ENCODE measurements at regions not wholly inside any gene's neighbourhood (a gene's known extent, or its start where the extent isn't known, plus 50 kb on each side); places are given as distances from the start of the nearest gene placed in this dataset.

DNA sequence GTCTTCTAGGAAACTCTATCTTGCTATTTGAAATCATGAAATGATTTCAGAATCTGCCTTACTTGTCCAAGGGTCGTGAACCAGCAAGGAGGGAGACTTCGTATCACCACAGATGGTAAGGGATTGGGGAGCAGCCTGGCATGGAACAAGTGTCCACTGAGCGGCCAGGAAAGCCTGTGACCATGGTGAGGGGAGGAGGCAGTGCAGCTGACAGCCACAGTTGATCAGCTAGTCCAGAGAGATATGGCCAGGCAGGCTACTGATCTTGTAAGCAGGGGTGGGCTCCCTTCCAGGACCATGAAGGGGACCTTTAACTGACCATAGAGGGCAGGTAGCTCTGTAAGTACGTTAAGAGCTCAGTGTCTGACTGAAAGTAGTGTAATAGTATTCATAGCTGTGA lies 96.8 kb upstream of the TENT5A start:
- in situ Hi-C loops (cut with HindIII; ENCODE audit: low sequenced_read_pairs), result no loop called here
- DNase-seq (ENCODE audit: low spot score), result no peak

DNA sequence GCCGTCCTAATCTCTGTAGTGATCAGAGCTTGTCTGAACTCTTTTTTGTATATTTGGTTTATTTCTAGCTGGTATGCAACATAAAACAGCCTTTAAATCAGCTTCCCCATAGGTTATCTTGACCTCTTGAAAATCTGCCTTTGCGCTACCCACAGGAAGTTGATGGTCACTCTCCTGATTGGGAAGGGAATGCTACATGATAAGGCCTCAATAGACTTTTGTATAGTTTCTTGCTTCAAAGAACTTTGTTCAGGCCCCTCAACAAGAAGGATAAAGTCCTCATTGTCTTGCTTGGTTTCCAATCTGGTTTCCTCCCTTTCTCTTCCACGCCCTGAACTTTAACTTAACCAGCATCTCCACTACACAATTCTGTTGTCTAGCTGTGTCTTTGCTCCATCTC lies 95.4 kb upstream of the TENT5A start:
- DNase-seq (ENCODE audit: low spot score), result no peak
- in situ Hi-C loops (cut with HindIII; ENCODE audit: low sequenced_read_pairs), result no loop called here

DNA sequence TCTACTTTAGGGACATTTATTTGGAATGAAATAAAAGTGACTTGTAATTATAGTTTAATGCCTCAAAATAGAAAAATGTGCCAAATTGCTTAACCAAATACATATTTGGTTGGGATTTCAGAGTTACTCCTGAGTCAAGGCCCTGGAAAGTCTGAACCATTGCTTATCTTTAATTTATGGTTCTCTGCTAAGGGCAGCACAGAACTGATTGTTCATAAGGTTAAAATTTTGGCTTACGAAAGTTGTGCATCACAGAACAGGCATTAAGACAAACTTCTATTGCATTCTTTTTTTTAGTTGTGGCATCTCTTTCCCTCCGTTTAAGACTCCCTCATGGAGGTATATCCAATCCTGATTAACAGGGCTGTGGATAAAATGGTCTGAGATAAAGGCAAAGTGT lies 92.2 kb upstream of the TENT5A start:
- no peak for DNase-seq (ENCODE audit: low spot score)
- in situ Hi-C loops (cut with HindIII; ENCODE audit: low sequenced_read_pairs), result no loop called here

DNA sequence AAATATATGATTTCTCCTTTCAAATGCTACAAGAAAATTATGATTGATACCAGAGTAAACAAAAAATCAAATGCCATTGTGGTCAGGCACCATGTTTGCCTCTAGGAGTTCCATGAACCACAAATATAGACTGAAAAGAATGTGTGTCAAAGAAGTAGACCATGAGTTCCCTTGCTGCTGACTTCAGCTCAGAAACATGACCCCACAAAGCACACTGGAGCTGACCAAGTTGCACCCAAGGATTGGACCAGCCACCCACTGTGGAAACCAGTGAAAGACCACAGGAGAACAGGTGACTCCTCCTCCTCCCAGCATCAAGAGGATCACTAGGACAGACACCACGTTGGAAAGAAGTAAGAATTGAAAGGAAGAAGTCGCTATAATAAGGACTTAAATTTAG lies 90.8 kb upstream of the TENT5A start:
- in situ Hi-C loops (cut with HindIII; ENCODE audit: low sequenced_read_pairs), result no loop called here
- no peak for DNase-seq (ENCODE audit: low spot score)

DNA sequence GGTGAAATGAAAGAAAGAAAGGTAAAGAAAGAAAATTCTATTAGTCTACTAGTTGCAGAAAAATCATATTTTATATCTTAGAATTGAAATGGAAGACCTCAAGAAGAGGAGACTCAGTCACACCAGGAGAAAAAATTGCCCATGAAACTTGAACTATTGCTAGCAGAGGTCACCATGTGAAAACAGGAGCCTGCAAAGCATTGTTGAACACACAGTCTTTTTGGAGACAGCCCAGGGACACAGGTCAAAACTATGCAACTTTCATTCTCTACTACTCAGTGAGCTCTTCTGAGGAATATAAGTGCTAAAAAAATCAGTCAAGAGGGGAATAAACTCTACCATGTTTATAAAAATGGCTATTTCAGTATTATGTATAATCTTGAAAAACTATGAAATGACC lies 89.8 kb upstream of the TENT5A start:
- in situ Hi-C loops (cut with HindIII; ENCODE audit: low sequenced_read_pairs), result no loop called here
- no peak for DNase-seq (ENCODE audit: low spot score)

DNA sequence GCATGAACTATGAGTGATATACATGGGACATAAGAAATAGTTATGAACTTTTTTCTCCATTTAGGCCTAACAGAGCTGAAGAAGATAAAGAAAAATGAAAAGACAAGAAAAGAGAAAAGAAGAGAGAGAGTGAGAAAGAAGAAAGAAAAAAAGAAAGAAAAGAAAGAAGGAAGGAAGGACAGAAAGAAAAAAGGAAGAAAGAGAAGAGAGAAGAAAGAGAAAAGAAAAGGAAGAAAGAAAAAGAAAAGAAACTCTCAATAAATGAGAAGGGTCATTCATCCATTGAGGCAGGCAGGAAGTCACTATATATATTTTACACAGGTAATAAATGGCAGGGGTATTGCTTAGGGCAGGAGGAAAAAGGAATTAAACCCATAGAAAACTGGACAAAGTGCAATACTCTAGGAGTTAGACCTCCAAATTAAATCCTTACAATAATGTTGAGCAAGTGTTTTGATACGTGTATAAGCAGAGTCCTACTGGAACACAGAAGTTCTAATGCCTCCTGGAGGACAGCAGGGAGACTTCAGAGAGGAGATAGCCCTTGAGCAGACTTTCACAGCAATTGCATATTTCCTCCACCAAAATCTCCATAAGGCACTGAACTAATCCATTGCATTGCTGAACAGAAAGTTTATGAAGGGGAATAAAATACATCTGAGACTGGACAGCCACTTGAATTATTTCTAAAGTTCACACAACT lies 86.4 kb upstream of the TENT5A start:
- DNase-seq (ENCODE audit: low spot score), result no peak
- in situ Hi-C loops (cut with HindIII; ENCODE audit: low sequenced_read_pairs), result no loop called here

DNA sequence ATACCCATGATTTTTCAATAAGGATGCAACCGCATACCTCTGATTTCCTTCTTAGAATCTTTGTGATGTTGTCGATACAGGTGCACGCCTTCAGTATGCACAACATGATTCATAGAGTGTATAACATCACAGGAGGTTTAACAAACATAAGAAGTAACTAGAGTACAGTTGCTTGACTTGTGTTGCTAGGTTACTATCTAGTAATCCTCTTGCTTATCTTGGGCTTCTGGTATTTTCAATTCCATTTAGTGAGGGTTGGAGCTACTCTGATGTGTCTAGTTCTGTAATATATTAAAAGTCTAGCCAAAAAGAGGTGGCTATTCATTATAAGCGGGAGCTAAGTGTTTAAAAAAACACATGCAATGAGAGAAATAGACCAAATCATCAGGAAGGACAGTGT lies 85.5 kb upstream of the TENT5A start:
- DNase-seq (ENCODE audit: low spot score), result no peak
- in situ Hi-C loops (cut with HindIII; ENCODE audit: low sequenced_read_pairs), result no loop called here

DNA sequence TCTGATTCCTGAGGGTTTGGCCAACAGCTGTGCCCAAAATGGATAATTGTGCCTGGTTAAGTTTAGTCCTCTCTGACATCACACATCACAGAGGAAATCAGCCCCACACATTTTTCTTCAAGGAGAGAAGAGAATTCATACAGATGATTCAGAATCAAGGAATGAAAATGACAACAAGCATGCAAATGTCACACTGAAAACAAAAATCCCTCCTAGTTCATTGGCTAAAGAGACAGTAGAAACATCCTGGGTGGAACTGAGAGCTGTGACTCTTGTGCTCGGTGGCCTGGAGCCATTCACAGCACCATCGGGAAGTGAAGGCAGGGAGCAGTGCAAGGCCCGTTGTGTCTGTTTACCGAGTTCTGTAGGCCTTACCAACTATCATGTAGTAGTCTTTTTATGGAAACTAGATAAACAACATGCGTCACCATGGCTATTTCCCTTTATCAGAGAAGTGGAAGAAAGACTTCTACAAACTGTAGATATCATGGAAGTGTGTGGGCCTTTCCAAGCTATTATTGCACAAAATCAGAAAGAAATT lies 81.7 kb upstream of the TENT5A start:
- DNase-seq (ENCODE audit: low spot score), result no peak
- in situ Hi-C loops (cut with HindIII; ENCODE audit: low sequenced_read_pairs), result no loop called here

DNA sequence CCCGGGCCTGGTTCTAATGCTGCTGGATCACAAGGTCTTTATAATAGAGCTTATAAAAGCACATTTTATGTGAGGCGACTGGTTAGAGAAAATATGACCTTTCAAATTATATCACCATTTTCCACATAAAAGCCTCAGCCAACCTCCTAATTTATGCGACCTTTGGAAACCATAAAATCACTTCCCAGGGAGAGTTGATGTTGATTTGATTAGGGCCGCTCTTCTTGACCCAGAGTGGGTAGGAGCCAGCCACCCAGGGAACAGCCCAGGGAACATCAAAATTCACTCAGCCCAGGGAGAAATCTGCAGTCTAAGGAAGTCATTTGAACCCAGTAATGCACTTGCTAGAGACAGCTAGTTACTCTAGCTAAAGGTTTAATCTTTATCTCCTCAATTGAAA lies 79.8 kb upstream of the TENT5A start:
- DNase-seq (ENCODE audit: low spot score), result no peak
- in situ Hi-C loops (cut with HindIII; ENCODE audit: low sequenced_read_pairs), result no loop called here

DNA sequence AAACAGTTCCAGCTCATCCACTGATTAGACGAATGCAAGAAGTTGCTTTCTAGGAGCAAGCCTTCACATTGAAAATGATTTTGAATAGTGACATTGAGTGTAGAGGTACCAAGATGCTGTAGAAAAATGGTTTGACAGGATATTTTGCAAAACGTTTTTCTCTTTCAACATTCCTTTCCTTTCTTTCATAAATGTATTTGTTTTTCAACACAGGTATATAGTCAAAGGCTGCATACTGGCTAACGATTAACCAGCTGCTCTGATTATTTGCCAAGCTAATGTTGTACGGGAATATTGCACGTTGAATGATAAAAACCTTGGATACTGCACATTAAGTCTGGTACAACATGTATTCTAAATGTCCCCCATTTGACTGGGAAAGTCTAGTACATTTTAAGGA lies 78.8 kb upstream of the TENT5A start:
- in situ Hi-C loops (cut with HindIII; ENCODE audit: low sequenced_read_pairs), result no loop called here
- no peak for DNase-seq (ENCODE audit: low spot score)

DNA sequence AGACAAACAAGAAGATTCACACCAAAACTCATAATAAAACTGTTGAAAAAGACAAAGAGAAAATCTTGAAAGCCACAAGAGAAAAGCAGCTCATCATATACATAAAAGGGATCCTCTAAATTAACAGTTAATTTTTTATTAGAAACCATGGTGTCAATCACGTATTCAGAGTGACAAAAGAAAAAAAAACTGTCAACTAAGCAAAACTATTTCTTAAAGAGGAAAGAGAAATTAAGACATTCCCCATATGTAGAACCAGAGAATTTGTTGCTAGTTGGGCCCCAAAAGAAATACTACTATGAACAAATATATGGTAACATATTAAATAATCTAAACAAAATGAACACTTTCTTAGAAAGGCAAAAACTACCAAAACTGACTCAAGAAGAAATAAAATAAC lies 74.3 kb upstream of the TENT5A start:
- DNase-seq (ENCODE audit: low spot score), result no peak
- in situ Hi-C loops (cut with HindIII; ENCODE audit: low sequenced_read_pairs), result no loop called here

DNA sequence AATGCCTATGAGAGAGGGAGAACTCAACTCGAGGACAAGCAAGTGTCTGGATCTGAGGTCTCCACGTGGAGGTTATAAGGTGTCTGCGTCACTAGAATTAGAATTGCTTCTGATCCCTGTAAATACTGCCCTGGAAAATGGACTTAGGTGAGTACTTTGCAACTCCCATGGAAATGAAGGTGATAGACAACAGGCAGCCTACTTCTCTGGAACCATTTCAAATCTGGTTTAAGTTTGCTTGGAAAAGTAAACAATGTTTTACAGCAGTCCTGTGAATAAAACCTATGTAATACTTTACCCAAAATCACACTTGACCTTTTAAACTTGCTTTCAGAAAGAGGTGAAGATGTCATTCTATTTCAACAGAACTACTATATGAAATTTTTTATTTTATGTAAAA lies 70.1 kb upstream of the TENT5A start:
- DNase-seq (ENCODE audit: low spot score), result no peak
- in situ Hi-C loops (cut with HindIII; ENCODE audit: low sequenced_read_pairs), result no loop called here

DNA sequence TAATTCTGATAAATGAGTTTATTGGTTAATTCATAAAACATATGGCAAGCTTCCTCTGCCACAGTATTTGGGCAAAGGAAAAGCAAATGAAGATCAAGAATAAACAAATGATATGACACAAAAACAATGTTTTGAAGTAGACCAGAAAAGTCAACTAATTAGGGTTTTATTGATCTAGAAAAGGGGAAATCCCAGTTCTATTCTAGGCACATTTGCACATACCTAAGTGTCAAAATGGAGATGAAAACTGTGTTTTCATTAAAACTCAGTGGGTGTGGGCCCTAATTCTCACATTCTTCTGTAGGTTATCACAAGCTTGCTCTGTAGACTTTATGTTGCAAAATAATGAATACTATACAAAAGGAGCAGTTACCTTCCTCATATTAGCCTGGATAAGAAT lies 69.0 kb upstream of the TENT5A start:
- in situ Hi-C loops (cut with HindIII; ENCODE audit: low sequenced_read_pairs), result no loop called here

DNA sequence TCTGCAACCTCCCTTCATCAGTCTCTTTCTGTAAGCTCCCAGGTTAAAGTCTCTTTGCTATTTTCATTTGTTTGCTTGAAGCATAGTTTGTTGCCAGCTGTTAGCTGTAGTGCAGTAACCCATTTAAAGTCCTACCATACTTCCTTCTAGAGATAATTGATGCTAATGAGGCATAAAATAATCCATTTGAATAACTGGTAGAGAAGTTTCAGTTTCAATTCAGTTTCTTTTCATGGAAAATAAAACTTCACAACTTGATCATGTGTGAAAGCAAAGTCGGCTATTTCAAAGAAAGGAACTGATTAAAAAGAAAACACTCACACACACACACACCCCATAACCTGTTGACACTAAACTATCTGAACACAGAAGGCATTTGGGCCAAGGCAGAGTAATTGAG lies 68.5 kb upstream of the TENT5A start:
- in situ Hi-C loops (cut with HindIII; ENCODE audit: low sequenced_read_pairs), result no loop called here
- DNase-seq (ENCODE audit: low spot score), result no peak

More for the DNA sequence above, 69.0 kb upstream of the TENT5A start:
- no peak for DNase-seq (ENCODE audit: low spot score)

DNA sequence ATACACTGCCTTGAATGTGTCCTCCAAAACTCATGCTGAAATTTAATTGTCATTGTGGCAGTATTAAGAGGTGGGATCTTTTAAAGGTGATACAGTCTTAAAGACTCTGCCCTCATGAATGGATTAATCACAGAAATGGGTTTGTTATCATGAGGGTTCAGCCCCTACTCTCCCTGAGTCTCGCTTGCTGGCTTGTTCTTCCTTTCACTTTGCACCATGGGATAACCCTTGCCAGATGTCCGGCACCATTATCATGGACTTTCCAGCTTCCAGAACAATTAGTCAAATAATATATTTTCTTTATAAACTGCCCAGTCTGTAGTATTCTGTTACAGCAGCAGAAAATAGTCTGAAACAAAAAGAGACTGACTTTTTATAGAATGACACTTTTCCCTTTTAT lies 67.9 kb upstream of the TENT5A start:
- DNase-seq (ENCODE audit: low spot score), result no peak
- in situ Hi-C loops (cut with HindIII; ENCODE audit: low sequenced_read_pairs), result no loop called here

DNA sequence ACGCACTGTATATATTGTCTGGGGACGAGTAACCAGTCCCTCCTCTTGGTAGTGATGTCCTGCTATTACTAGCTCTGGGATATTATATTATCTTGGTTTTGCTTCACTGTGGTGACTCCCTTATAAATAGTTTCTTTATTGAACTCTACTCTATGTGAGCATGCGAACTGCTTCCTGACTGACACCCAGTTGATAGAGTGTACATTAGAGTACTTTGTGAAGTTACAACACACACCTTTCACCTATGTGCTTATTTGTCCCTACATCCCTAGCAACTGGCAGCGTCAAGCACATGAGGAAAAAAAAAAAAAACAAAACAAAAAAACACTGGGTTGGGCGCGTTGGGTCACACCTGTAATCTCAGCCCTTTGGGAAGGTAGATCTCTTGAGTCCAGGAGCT lies 67.3 kb upstream of the TENT5A start:
- in situ Hi-C loops (cut with HindIII; ENCODE audit: low sequenced_read_pairs), result no loop called here
- no peak for DNase-seq (ENCODE audit: low spot score)

DNA sequence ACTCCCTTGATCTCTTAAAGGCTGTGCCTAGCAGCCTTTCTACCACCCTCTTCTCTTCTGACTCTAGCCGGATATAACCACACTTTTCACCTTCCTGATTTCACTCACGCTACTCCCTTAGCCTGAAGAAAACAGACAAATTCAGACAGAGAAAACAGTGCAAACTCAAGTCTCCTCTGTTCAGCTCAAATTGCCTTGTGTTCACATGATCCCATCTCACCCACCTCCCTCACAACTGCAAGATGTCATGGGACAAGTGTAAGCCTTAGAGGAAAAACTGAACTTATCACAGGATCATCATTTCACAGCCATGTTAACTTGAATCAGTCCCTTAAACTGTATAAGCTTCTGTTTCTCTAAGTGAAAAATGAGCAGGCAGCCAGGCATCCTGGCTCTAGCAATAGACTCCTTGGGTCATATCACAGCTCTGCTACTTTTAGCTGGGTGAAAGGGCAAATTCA lies 66.5 kb upstream of the TENT5A start:
- no peak for DNase-seq (ENCODE audit: low spot score)
- in situ Hi-C loops (cut with HindIII; ENCODE audit: low sequenced_read_pairs), result no loop called here

DNA sequence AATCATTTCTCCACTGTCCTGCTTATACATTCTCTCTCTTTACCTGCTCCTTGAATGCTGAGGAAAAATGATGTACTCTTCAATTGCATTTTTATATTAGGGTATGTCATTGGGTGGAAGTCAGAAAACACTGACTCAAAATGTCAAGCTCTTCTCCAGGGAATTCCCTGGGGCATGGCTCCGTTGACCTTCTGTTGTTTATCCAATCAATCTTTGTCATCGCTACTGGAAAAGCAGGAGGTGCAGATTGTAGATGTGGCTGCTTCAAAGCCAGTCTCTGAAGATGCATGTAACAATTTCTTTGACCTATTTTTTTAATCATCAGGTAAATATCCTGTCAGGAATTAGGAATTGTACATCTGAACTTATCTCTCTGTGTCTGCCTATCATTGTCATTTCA lies 63.9 kb upstream of the TENT5A start:
- no peak for DNase-seq (ENCODE audit: low spot score)
- in situ Hi-C loops (cut with HindIII; ENCODE audit: low sequenced_read_pairs), result no loop called here

DNA sequence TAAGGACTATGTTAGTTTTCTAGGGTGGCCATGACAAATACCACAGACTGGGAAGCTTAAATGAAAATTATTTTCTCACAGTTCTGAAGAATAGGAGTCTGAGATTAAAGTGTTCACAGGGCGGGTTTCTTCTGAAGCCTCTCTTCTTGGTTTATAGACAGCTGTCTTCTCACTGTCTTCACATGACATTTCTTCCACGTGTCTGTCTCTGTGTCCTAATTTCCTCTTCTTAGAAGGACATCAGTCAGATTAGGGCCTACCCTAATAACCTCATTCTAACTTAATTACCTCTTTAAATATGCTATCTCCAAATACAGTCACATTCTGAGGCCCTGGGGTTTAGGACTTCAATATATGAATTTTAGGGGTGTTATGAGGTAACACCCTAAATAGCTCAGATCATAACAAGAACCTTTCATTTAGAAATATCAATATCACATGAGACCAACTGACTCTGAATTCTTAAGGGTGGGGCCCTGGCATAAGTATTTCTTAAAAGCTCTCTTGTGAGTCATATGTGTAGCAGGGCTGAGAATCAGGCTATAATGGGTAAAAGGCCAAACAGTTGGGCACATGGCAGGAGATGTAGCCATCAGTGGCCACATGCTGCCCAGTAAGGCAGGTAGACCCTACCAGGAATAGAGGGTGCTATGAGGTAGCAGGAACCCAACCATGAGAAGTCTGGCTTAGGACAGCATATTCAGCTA lies 62.0 kb upstream of the TENT5A start:
- no peak for DNase-seq (ENCODE audit: low spot score)
- in situ Hi-C loops (cut with HindIII; ENCODE audit: low sequenced_read_pairs), result no loop called here

DNA sequence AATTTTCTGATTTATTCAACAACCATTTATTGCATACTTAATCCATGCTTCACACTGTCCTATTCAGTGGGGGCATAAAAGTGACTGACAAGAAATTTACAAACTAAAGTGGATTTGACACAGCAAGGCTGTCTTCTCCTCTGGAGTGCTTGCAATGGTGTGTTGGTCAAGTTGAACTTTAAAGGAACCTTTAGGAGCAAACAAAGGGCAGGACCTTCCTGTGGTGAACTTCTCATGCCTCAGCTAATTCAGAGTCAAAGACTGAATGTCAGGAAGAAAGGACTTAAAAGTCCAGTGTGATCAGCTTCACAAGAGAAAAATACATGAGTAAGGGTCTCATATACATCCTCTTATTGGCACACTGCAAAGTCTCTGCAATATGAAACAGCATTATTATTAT lies 60.8 kb upstream of the TENT5A start:
- in situ Hi-C loops (cut with HindIII; ENCODE audit: low sequenced_read_pairs), result no loop called here
- no peak for DNase-seq (ENCODE audit: low spot score)

DNA sequence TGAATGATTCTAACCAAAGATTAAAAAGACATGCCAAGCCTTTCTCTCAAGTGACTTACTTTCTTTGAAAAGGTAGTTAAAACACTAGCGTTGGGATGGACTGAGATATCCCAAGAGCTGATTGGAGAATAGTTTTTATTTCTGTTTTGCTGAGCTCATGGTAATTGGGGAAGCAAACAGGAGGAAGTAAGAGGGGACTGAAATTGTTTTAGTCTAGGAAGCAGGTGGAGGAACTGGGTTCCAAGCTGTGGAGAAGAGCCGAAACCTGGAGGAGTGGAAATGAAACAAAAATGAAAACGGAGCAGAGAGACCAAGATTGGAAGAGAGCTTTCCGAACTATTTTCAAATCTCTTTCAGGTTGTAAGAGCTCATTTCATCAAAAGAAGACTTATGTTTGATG lies 59.9 kb upstream of the TENT5A start:
- DNase-seq (ENCODE audit: low spot score), result no peak
- in situ Hi-C loops (cut with HindIII; ENCODE audit: low sequenced_read_pairs), result no loop called here

Measured in G401 (cell line).